ENCODE measurements at regions not wholly inside any gene's neighbourhood (a gene's known extent, or its start where the extent isn't known, plus 50 kb on each side); places are given as distances from the start of the nearest gene placed in this dataset.

GRCh38 chr12:43028826-43029225 is 439.3 kb upstream of the PRICKLE1 start:
- DNase-seq (ENCODE audit: low read depth, low spot score) (no peak), ATAC-seq (no peak)
- TF ChIP-seq POLR2AphosphoS5 (IDR thresholded peaks at IDR 0.05; ENCODE audit: low read depth, low read length) (no peak), ZFX (IDR thresholded peaks at IDR 0.05) (no peak), FOSL1 (IDR thresholded peaks at IDR 0.05; ENCODE audit: low read depth) (no peak), ELF1 (IDR thresholded peaks at IDR 0.05; ENCODE audit: borderline replicate concordance, low read depth) (no peak), SRF (IDR thresholded peaks at IDR 0.05; ENCODE audit: low read depth) (no peak), ATF3 (IDR thresholded peaks at IDR 0.05) (no peak)
- no peaks in the 10 kb centered on the region for H3K4me1 ChIP-seq (ENCODE audit: control insufficient read depth in 1 of 2, insufficient read depth in 2 of 2, low read length in 2 of 2)
- no peaks in the 10 kb centered on the region for H3K27me3 ChIP-seq (ENCODE audit: insufficient read depth, low read length)
- H3K4me2 ChIP-seq (ENCODE audit: low read length): no peak overlapping the region
- no peaks in the 10 kb centered on the region for H3K79me2 ChIP-seq (ENCODE audit: insufficient read depth, low read length)
- H3K4me3 ChIP-seq (replicated peaks in 1 of 2; ENCODE audit: low read depth in 1 of 2, low read length in 2 of 2): no peak overlapping the region
- RAD21 ChIA-PET (ENCODE audit: low non-redundant PET in 1 of 2, low total read pairs in 2 of 2, uncharacterized antibody in 2 of 2, unreplicated experiment in 2 of 2): no interaction called here
- H3K36me3 ChIP-seq (ENCODE audit: control insufficient read depth in 1 of 2, insufficient read depth in 2 of 2, low read length in 2 of 2): no peaks in the 10 kb centered on the region
- no peak overlapping the region for H2AFZ ChIP-seq (ENCODE audit: low read depth, low read length, poor library complexity, severe bottlenecking)
- POLR2A ChIA-PET: no interaction called here
- no TSS peak for BruUV-seq (replicated peaks)
- intact Hi-C loops (cut with micrococcal nuclease): no loop called here
- H3K27ac ChIP-seq (ENCODE audit: low read depth, low read length): no peak overlapping the region
- H3K9me3 ChIP-seq (ENCODE audit: control insufficient read depth in 1 of 2, insufficient read depth in 1 of 2, low read depth in 1 of 2, low read length in 2 of 2): peaks cover 0 to 4% of the 10 kb centered on the region in 2 experiments; a peak in 1 of 4 replicates
- no peak overlapping the region for H3K9ac ChIP-seq (ENCODE audit: low read length)
- H4K20me1 ChIP-seq (ENCODE audit: insufficient read depth): no peaks in the 10 kb centered on the region
- CTCF ChIA-PET: no interaction called here
- H3K9me2 ChIP-seq (ENCODE audit: insufficient read depth): no peaks in the 10 kb centered on the region

- Histone ChIP-seq H3K27me3 (ENCODE audit: insufficient read depth, low read length) (no peaks in the 10 kb centered on the region), H3K9ac (ENCODE audit: low read length) (no peak overlapping the region), H3K36me3 (ENCODE audit: control insufficient read depth in 1 of 2, insufficient read depth in 2 of 2, low read length in 2 of 2) (no peaks in the 10 kb centered on the region), H3K4me2 (ENCODE audit: low read length) (no peak overlapping the region), H3K4me1 (ENCODE audit: control insufficient read depth in 1 of 2, insufficient read depth in 2 of 2, low read length in 2 of 2) (no peaks in the 10 kb centered on the region), H2AFZ (ENCODE audit: low read depth, low read length, poor library complexity, severe bottlenecking) (no peak overlapping the region), H3K79me2 (ENCODE audit: insufficient read depth, low read length) (no peaks in the 10 kb centered on the region), H3K9me2 (ENCODE audit: insufficient read depth) (no peaks in the 10 kb centered on the region), H4K20me1 (ENCODE audit: insufficient read depth) (no peaks in the 10 kb centered on the region), H3K9me3 (ENCODE audit: control insufficient read depth in 1 of 2, insufficient read depth in 1 of 2, low read depth in 1 of 2, low read length in 2 of 2) (no peaks in the 10 kb centered on the region), H3K4me3 (replicated peaks in 1 of 2; ENCODE audit: low read depth in 1 of 2, low read length in 2 of 2) (no peak overlapping the region), H3K27ac (ENCODE audit: low read depth, low read length) (no peak overlapping the region)
- ChIA-PET POLR2A (no interaction called here), RAD21 (ENCODE audit: low non-redundant PET in 1 of 2, low total read pairs in 2 of 2, uncharacterized antibody in 2 of 2, unreplicated experiment in 2 of 2) (no interaction called here), CTCF (no interaction called here)
- intact Hi-C loops (cut with micrococcal nuclease): no loop called here
- no TSS peak for BruUV-seq (replicated peaks)
- DNase-seq (ENCODE audit: low read depth, low spot score) (no peak), ATAC-seq (no peak)
- TF ChIP-seq SIN3A (IDR thresholded peaks at IDR 0.05; ENCODE audit: low read depth): no peak
- TF ChIP-seq TCF7L2 (IDR thresholded peaks at IDR 0.05; ENCODE audit: borderline replicate concordance, extremely low read depth, insufficient read depth, insufficient read length): no peak
- TF ChIP-seq EZH2phosphoT487 (IDR thresholded peaks at IDR 0.05; ENCODE audit: borderline replicate concordance): no peak
- TF ChIP-seq POLR2AphosphoS5 (IDR thresholded peaks at IDR 0.05; ENCODE audit: low read depth, low read length): no peak
- TF ChIP-seq CTCF (IDR thresholded peaks at IDR 0.05 in 2 of 3, conservative IDR thresholded peaks at IDR 0.05 in 1 of 3; ENCODE audit: borderline replicate concordance in 1 of 3, insufficient read depth in 1 of 3, low read depth in 2 of 3, low read length in 2 of 3): no peak
- TF ChIP-seq POLR2A (IDR thresholded peaks at IDR 0.05; ENCODE audit: borderline replicate concordance, extremely low read depth, insufficient read depth, insufficient read length): no peak
- TF ChIP-seq EZH2 (IDR thresholded peaks at IDR 0.05): no peak
- TF ChIP-seq EGR1 (IDR thresholded peaks at IDR 0.05; ENCODE audit: low read depth): no peak
- no peak for TF ChIP-seq CBX3 (IDR thresholded peaks at IDR 0.05; ENCODE audit: low read depth)
- TF ChIP-seq ATF3 (IDR thresholded peaks at IDR 0.05): no peak
- no peak for TF ChIP-seq ZBTB33 (IDR thresholded peaks at IDR 0.05; ENCODE audit: extremely low read depth, insufficient replicate concordance, low read length)
- TF ChIP-seq RAD21 (IDR thresholded peaks at IDR 0.05; ENCODE audit: low read depth): no peak
- no peak for TF ChIP-seq SRF (IDR thresholded peaks at IDR 0.05; ENCODE audit: low read depth)
- TF ChIP-seq FOSL1 (IDR thresholded peaks at IDR 0.05; ENCODE audit: low read depth): no peak
Observed at GRCh38 chr12:43022838-43023237, 433.3 kb upstream of the PRICKLE1 start.
